GM12873 (cell line): ENCODE measurements at regions not wholly inside any gene's neighbourhood (a gene's known extent, or its start where the extent isn't known, plus 50 kb on each side); places are given as distances from the start of the nearest gene placed in this dataset.

Experiments used
- CTCF ChIP-seq: IDR thresholded peaks from 2 replicates; pipeline ENCODE4 v1.5.1; 2012; ENCODE audit warnings: low read depth, mild to moderate bottlenecking, moderate library complexity, low read length, control low read depth; ENCODE audit not compliant: insufficient read depth; ENCODE audit errors: missing control alignments

GRCh38 chr11:12602421-12602820 is 71.8 kb upstream of the TEAD1 start:
- no peak for TF ChIP-seq CTCF

- TF ChIP-seq CTCF, result no peak
These were observed 70.8 kb upstream of the TEAD1 start for GRCh38 chr11:12603143-12604088.

DNA sequence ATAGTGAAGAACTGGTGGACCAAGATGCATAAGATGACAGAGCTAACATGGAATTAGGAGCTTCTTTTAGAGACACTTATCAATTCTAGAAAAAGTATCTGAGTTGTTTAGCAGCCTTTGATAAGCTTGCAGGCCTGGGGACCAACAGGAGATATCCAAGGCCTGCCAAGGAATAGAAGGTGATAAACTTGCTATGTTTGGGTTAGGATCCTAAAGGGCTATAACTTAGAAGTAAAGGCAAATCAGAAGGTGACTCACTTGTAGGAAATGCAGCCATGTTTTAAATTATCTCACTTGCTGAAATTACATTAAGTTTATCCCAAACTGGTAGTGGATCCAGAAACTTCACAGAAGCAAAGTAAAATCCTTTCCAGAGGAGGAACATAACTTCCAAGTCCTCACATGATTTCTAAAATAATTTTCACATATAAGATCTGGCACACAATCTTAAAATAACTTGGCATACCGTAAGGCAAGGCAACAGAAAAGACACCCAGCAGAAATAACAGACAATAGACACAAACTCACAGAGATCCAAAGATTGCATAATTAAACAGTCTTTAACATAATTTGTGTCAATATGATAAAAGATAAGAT is 69.6 kb upstream of the TEAD1 start:
- no peak for TF ChIP-seq CTCF

- TF ChIP-seq CTCF, result no peak
These were observed 67.6 kb upstream of the TEAD1 start for GRCh38 chr11:12606597-12606996.

DNA sequence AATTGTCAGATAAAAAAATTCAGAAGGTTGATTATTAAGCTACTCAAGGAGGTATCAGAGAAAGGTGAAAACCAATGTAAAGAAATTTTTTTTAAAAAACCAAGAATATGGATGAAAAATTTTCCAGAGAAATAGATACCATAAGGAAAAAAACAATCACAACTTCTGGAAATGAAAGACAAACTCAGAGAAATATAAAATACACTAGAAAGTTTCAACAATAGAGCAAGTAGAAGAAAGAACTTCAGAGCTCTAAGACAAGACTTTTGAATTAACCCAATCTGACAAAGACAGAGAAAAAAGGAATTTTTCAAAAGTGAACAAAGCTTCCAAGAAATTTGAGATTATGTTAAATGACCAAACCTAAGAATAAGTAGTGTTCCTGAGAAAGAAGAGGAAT is 62.9 kb upstream of the TEAD1 start:
- TF ChIP-seq CTCF, result no peak

GRCh38 chr11:12617632-12618031 is 56.6 kb upstream of the TEAD1 start:
- TF ChIP-seq CTCF, result no peak

DNA sequence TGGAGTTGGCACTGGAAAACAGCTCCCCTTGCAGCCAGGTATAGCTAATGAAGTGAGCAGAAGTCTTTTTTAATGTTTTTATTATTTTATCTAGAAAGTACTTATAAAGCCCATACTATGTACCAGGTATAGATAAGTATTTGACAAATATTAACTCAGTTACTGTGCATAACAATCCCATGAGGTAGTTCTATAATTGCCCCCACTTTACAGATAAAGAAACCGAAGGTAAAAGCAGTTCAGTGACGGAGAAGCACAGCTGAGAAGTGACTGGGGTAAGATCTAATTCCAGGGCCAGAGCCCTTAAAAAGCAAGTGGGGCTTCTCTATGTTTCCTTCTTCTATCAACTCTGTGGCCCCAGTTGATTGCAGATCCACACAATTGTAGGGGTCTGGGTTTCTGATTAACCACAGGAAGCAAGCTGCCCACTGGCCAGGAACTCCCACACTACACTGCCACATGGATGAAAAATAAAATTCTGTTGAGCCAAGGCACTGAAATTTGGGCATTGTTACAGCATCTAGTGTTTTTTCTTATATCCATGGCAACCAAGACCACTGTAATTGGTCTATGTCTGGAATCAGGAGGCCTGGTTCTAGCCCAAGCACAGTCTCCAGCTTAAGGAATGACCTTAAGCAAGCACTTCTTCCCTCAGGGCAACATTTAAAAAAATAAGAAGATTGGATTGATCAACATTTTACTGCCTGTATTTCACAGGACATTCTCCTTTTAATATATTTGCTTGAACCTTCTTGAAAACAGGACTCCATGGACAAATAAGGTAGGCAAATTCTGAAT is 55.3 kb upstream of the TEAD1 start:
- TF ChIP-seq CTCF, result no peak
